HUES6 (cell line): ENCODE measurements at regions not wholly inside any gene's neighbourhood (a gene's known extent, or its start where the extent isn't known, plus 50 kb on each side); places are given as distances from the start of the nearest gene placed in this dataset.

ENCODE experiments used
- H3K27ac ChIP-seq: 2 replicates; pipeline ENCODE4 v1.7.0; 2013; ENCODE audit warnings: low read depth, mild to moderate bottlenecking, low read length, inconsistent platforms
- H3K27me3 ChIP-seq: 2 replicates; pipeline ENCODE4 v1.6.1; 2013; ENCODE audit warnings: low read length; ENCODE audit not compliant: control insufficient read depth, insufficient read depth
- H3K36me3 ChIP-seq: 2 replicates; pipeline ENCODE4 v1.6.1; 2013; ENCODE audit warnings: low read length; ENCODE audit not compliant: control insufficient read depth, insufficient read depth
- H3K4me1 ChIP-seq: 2 replicates; pipeline ENCODE4 v1.6.1; 2013; ENCODE audit warnings: low read length; ENCODE audit not compliant: control insufficient read depth, insufficient read depth
- H3K4me3 ChIP-seq: 2 replicates; pipeline ENCODE4 v1.5.1; 2013; ENCODE audit warnings: low read depth, low read length
- H3K9ac ChIP-seq: one replicate; pipeline ENCODE4 v1.6.1; 2013; ENCODE audit warnings: mild to moderate bottlenecking, low read length
- H3K9me3 ChIP-seq: 2 replicates; pipeline ENCODE4 v1.6.1; 2013; ENCODE audit warnings: low read depth, low read length; ENCODE audit not compliant: control insufficient read depth, insufficient read depth

- no peaks in the 10 kb centered on the region for H3K27me3 ChIP-seq
- no peak overlapping the region for H3K27ac ChIP-seq
- H3K9ac ChIP-seq: no peak overlapping the region
- no peaks in the 10 kb centered on the region for H3K9me3 ChIP-seq
- no peaks in the 10 kb centered on the region for H3K36me3 ChIP-seq
- H3K4me3 ChIP-seq: no peak overlapping the region
- H3K4me1 ChIP-seq: peaks cover 13% of the 10 kb centered on the region
These were observed 97.3 kb upstream of the API5 start for GRCh38 chr11:43214471-43214870.

- H3K27me3 ChIP-seq: no peaks in the 10 kb centered on the region
- H3K27ac ChIP-seq: no peak overlapping the region
- no peaks in the 10 kb centered on the region for H3K36me3 ChIP-seq
- no peaks in the 10 kb centered on the region for H3K9me3 ChIP-seq
- H3K4me3 ChIP-seq: no peak overlapping the region
- no peaks in the 10 kb centered on the region for H3K4me1 ChIP-seq
- H3K9ac ChIP-seq: no peak overlapping the region
These were observed 93.9 kb upstream of the API5 start for GRCh38 chr11:43217849-43218248.

- Histone ChIP-seq H3K4me3 (no peak overlapping the region), H3K9me3 (no peaks in the 10 kb centered on the region), H3K4me1 (no peaks in the 10 kb centered on the region), H3K9ac (no peak overlapping the region), H3K27ac (no peak overlapping the region), H3K36me3 (no peaks in the 10 kb centered on the region), H3K27me3 (no peaks in the 10 kb centered on the region)
These were observed 89.6 kb upstream of the API5 start for GRCh38 chr11:43222215-43222614.

- H3K4me3 ChIP-seq: no peak overlapping the region
- H3K9me3 ChIP-seq: no peaks in the 10 kb centered on the region
- H3K9ac ChIP-seq: no peak overlapping the region
- H3K27me3 ChIP-seq: no peaks in the 10 kb centered on the region
- no peak overlapping the region for H3K27ac ChIP-seq
- H3K4me1 ChIP-seq: no peaks in the 10 kb centered on the region
- no peaks in the 10 kb centered on the region for H3K36me3 ChIP-seq
These were observed 88.8 kb upstream of the API5 start for GRCh38 chr11:43223026-43223425.

- no peaks in the 10 kb centered on the region for H3K4me1 ChIP-seq
- H3K4me3 ChIP-seq: no peak overlapping the region
- H3K9me3 ChIP-seq: no peaks in the 10 kb centered on the region
- H3K27ac ChIP-seq: no peak overlapping the region
- H3K36me3 ChIP-seq: no peaks in the 10 kb centered on the region
- no peak overlapping the region for H3K9ac ChIP-seq
- no peaks in the 10 kb centered on the region for H3K27me3 ChIP-seq
These were observed 76.9 kb upstream of the API5 start for GRCh38 chr11:43234881-43235280.

- no peak overlapping the region for H3K27ac ChIP-seq
- no peaks in the 10 kb centered on the region for H3K27me3 ChIP-seq
- no peaks in the 10 kb centered on the region for H3K4me1 ChIP-seq
- H3K9ac ChIP-seq: no peak overlapping the region
- no peaks in the 10 kb centered on the region for H3K36me3 ChIP-seq
- H3K4me3 ChIP-seq: no peak overlapping the region
- no peaks in the 10 kb centered on the region for H3K9me3 ChIP-seq
These were observed 73.5 kb upstream of the API5 start for GRCh38 chr11:43238341-43238740.

- Histone ChIP-seq H3K4me3 (no peak overlapping the region), H3K9ac (no peak overlapping the region), H3K4me1 (no peaks in the 10 kb centered on the region), H3K9me3 (no peaks in the 10 kb centered on the region), H3K36me3 (no peaks in the 10 kb centered on the region), H3K27me3 (no peaks in the 10 kb centered on the region), H3K27ac (no peak overlapping the region)
These were observed 72.0 kb upstream of the API5 start for GRCh38 chr11:43239791-43240190.

GRCh38 chr11:43242401-43242800 is 69.4 kb upstream of the API5 start:
- Histone ChIP-seq H3K4me3 (no peak overlapping the region), H3K4me1 (no peaks in the 10 kb centered on the region), H3K27me3 (no peaks in the 10 kb centered on the region), H3K9ac (no peak overlapping the region), H3K9me3 (no peaks in the 10 kb centered on the region), H3K36me3 (no peaks in the 10 kb centered on the region), H3K27ac (no peak overlapping the region)

GRCh38 chr11:43243927-43244326 is 67.9 kb upstream of the API5 start:
- no peak overlapping the region for H3K4me3 ChIP-seq
- no peak overlapping the region for H3K9ac ChIP-seq
- no peaks in the 10 kb centered on the region for H3K4me1 ChIP-seq
- H3K9me3 ChIP-seq: no peaks in the 10 kb centered on the region
- no peak overlapping the region for H3K27ac ChIP-seq
- no peaks in the 10 kb centered on the region for H3K27me3 ChIP-seq
- H3K36me3 ChIP-seq: no peaks in the 10 kb centered on the region

- Histone ChIP-seq H3K27ac (no peak overlapping the region), H3K9me3 (no peaks in the 10 kb centered on the region), H3K4me3 (no peak overlapping the region), H3K27me3 (no peaks in the 10 kb centered on the region; the same call in 1 of the 2 replicates), H3K36me3 (no peaks in the 10 kb centered on the region), H3K4me1 (no peaks in the 10 kb centered on the region), H3K9ac (no peak overlapping the region)
These were observed 66.3 kb upstream of the API5 start for GRCh38 chr11:43245466-43245865.

GRCh38 chr11:43250309-43250708 is 61.5 kb upstream of the API5 start:
- Histone ChIP-seq H3K27me3 (peaks cover 7% of the 10 kb centered on the region), H3K36me3 (no peaks in the 10 kb centered on the region), H3K4me1 (no peaks in the 10 kb centered on the region), H3K9ac (no peak overlapping the region), H3K27ac (no peak overlapping the region), H3K4me3 (no peak overlapping the region), H3K9me3 (no peaks in the 10 kb centered on the region)

- Histone ChIP-seq H3K36me3 (no peaks in the 10 kb centered on the region), H3K27ac (no peak overlapping the region), H3K4me3 (no peak overlapping the region), H3K9me3 (peaks cover 3% of the 10 kb centered on the region; the same call in 1 of the 2 replicates), H3K9ac (no peak overlapping the region), H3K4me1 (no peaks in the 10 kb centered on the region), H3K27me3 (no peaks in the 10 kb centered on the region)
These were observed 50.0 kb upstream of the API5 start for GRCh38 chr11:43261775-43262174.
